ENCODE measurements at regions not wholly inside any gene's neighbourhood (a gene's known extent, or its start where the extent isn't known, plus 50 kb on each side); places are given as distances from the start of the nearest gene placed in this dataset.

GRCh38 chr6:167416676-167417430, 92.0 kb downstream of the TTLL2 start:
- no peak for TF ChIP-seq CTCF (IDR thresholded peaks at IDR 0.05)
- no peak for TF ChIP-seq ZFX (IDR thresholded peaks at IDR 0.05; ENCODE audit: borderline replicate concordance)
